NCI-H82 treated with DMSO at 0.1 percent for 48 hours (cell line): ENCODE measurements at regions not wholly inside any gene's neighbourhood (a gene's known extent, or its start where the extent isn't known, plus 50 kb on each side); places are given as distances from the start of the nearest gene placed in this dataset.
A peak's percentile ranks its signal among the peaks of the same experiment; 100 is the strongest.

Source experiments
- DNase-seq: peaks from one replicate; lab custom pipeline; 2025; ENCODE audit not compliant: unreplicated experiment; lab: John Stamatoyannopoulos, UW

- DNase-seq: no peak
These were observed 722.6 kb upstream of the NRSN1 start for GRCh38 chr6:23403460-23403859.

DNA sequence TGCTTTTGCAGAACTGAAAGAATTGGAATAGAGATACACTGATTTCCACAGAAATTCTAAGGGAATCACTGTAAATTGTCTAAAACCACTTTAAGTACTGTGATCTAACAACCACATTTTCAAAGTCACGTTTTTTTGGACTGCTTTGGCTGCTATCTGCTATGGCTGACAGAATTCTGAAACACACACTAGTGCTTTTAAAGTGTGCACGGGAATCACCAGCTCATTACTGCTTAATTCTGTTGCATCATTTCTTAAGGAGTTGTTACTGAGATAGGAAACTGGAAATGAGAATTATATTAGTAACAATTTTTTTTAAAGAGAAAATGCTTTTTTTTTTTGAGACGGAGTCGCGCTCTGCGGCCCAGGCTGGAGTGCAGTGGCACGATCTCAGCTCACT lies 716.5 kb upstream of the NRSN1 start:
- no peak for DNase-seq

DNA sequence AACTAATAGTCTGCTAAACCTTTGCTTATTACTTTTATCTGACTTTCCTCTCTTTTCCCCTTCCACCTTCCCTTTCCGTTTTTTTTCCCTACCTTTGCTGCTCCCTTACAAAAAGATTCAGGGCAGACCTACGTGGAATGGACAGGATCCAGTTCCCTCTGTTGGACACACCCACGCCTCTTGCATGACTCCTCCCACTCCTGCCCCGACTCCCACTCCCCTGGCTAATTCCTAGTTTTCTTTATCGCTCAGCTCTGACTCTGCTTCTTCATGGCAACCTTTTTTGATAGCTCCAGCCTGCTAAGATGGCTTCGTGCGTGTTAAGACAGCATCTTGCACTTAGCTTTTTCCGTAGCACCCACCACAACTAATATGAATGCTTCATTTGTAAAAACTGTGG lies 715.6 kb upstream of the NRSN1 start:
- no peak for DNase-seq

DNA sequence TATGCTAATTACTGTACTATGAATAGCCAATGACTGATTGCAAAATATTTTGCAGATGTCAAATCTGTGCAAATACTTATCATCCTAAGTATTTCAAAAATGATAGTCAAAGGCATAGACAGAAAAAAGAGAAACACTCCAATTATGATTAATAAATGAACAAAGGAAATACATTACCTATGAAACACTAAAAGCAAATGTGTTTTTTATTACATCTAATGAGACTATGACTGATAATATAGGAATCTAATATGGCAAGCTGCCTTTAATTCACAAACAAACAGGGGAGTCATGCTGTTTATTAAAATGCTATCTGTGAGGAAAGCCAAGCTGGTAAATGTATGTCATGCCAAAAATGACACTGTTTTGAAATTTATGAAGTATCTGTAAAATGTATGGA lies 713.2 kb upstream of the NRSN1 start:
- no peak for DNase-seq

DNA sequence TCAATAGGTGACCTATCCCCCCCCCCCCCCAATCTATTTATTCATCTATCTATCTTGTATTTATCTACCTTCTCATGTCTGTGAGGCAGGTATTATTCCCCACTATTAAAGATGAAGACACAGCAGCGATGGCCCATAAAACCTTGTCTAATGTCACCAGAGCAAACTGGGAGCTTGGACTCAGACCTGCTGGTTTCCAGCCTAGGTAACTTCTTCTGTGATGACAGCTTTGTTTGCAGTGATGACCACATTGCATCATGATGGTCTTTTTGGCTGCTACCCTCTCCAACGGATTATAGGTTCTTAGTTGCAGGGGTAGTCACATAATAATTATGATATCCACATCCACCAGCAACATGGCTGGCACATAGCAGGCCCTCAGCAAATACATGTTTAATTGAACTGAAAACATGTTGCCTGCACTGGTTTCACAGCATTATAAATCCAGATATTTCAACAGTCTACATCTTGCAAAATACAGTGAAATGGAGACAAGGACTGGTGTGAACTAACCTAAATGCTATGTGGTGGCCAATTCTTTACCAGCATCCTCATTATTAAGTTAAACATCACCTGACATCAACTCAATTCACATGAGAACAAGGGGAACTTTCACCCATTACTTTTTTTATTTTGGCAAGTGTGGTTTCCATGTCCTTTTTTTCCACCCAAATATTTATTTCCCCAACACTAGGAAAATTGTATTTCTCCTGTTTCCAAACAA lies 712.5 kb upstream of the NRSN1 start:
- DNase-seq: no peak

DNA sequence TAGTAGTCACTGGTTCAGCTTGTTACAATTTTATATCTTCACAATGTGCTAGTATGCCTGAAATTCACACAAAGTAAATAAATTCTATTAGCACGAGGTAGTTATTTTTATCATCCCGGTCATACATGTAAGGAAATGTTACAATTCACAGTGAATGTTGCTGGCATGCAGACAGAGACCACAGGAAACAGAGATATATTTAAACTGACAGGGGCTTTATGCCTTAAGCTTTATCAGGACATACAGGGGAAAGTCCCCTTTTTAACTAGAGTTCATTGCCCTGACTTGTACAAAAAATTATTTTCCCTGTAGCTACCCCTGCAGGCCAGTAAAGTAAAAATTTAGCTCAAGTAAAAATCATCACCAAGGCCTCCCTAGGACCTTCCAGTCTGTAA lies 712.0 kb upstream of the NRSN1 start:
- peak; percentile 6 for DNase-seq

DNA sequence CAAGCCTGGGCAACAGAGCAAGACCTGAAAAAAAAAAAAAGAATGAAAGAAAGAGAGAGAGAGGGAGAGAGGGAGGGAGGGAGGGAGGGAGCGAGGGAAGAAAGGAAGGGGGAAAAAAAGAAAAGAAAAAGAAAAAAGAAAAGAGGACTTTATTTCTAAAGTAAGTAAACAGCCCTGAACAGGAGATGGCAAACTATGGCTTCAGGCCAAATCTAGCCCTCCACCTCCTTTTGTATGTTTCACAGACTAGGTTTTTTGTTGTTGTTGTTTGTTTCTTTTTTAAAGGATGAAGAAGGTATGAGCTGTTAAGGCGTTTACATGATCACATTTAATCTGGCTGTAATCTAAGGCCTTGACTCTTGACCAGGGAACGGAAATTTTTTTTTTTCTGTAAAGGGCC lies 711.1 kb upstream of the NRSN1 start:
- DNase-seq: no peak

DNA sequence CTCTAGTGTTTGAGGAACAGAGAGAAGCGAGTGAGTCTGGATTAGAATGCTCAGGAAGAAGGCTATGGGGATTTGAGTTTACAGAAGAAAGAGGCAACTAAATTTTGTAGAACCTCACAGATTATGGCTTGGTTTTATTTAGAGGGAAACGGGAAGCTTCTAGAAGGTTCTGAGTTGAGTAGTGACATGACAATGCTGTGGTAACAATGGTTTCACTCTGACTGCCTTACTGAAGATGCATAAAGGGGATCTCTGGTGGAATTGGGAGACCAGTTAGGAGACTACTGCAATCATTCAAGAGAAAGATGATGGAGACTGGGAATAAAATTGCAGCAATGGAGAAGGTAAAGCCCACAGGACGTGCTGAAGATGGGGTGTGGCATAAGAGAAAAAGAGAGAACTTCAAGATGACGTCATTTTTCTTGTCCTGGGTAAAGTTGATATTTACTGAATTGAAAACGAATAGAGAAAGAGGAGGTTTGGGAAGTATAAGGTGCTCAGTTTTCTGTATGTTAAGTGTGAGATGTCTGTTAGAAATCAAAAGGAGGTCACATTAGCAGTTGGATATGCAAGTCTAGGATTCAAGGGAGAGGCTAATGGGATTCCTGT lies 710.1 kb upstream of the NRSN1 start:
- no peak for DNase-seq

- no peak for DNase-seq
These were observed 708.9 kb upstream of the NRSN1 start for GRCh38 chr6:23417133-23417532.

GRCh38 chr6:23418095-23418494 lies 707.9 kb upstream of the NRSN1 start:
- DNase-seq: no peak

GRCh38 chr6:23419046-23419445 lies 707.0 kb upstream of the NRSN1 start:
- no peak for DNase-seq

DNA sequence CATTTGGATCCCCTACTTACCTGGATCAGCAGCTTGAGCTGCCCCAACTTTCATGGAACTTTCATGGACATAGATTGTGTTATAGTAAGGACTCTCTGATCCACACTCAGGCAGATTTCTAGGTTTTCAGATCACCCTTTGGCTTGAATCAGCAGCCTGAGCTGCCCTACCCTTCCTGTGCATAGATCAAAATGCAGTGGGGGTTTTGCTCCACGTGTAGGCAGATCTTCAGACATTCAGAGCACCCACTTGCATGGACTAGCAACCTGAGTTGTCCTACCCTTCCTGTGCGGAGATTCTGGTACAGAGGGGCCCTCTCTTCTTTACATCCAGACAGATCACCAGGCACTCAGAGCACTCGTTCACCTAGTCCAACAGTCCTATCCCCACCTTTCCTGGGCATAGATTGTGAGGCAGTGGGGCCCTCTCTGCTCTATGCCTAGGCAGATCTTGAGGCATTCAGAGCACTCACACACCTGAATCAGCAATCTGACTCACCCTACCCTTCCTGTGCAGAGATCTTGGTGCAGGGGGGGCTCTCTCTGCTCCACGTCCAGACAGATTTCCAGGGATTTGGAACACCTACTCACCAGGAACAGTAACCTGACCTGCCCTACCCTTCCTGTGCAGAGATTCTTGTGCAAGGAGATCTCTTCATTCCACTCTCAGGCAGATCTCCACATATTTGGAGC lies 705.2 kb upstream of the NRSN1 start:
- DNase-seq: no peak

DNA sequence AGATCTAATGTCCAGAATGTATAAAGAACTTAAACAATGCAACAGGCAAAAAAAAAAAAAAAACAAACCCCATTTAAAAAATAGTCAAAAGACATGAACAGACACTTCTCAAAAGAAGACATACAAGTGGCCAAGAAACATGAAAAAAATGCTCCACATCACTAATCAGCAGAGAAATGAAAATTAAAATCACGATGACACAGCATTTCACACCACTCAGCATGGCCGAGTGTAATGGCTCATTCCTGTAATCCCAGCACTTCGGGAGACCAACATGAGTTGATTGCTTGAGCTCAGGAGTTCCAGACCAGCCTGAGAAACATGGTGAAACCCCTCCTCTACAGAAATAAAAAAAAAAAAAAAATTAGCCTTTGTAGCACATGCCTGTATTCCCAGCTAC lies 701.4 kb upstream of the NRSN1 start:
- DNase-seq: no peak

DNA sequence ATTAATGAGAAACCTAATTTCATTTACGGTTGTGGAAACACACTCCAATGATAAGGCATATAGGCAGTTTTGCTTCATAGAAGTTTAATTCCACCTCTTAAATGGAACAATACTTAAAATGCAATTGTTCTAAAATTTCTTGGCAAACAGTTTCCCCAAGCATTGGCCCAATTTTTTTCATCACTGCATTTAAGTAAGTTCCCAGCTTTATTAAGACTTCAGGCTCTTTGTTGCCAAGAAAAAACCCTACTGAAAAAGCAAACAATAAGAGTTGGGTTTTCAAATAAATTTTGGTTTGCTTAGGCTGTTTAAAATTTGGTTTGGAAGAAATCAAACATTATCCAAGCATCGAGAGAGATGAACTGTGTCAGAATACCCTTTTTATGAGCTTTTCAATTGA lies 690.9 kb upstream of the NRSN1 start:
- no peak for DNase-seq

- DNase-seq: no peak
These were observed 690.2 kb upstream of the NRSN1 start for GRCh38 chr6:23435798-23436197.

DNA sequence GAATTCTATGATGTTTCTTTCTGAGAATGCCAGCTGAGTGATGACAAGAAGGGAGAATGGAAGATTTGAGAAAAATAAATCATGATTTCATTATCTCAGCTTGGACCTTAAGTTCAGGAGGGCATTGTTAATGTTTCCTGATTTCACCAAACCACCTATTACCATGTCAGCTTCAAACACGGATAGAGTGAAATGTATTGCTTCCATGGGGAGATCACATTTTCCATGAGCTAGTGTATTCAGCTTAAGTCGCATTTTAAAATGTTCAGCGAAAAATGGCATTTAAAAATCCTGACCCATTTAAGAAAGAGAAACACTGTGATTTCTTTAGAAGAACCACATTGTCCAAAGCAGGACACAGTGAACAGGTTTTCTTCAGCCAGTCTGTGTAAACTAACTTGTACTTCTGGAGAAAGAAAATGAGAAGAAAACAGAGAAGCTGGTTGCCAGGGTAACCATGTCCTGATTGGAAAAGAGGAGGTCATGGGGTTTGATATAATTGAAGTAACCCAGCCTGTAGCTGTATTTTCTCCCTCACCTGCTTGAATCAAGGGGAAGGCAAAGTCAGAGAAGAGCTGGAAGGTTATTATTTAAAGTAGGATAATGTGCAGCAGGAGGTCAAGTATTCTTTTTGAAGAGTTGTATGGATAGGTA lies 684.1 kb upstream of the NRSN1 start:
- DNase-seq: no peak

- DNase-seq: peak; percentile 40
These were observed 680.8 kb upstream of the NRSN1 start for GRCh38 chr6:23445157-23445710.

DNA sequence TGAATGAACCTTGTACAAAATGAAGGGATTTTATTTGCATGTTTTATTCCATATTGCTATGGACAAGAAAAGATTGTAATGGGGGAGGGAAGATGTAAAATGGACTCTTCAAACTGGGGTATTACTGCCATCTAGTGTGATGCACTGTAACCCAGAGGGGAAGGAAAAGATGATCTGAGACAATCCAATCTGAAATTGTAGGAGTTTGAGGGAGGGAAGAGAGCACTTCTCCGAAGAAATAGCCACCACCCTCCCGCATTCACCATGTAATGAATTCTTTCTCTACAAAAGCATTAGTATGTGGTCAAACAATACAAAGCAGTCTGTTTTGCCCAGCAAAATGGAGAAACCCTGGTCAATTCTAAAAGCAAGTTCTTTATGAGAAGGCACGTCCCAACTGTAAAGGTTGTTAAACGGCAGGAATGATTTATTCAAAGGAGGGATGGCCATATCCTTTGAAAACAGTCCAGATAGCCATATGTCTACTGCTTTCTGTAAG lies 679.5 kb upstream of the NRSN1 start:
- peak; percentile 71 for DNase-seq

DNA sequence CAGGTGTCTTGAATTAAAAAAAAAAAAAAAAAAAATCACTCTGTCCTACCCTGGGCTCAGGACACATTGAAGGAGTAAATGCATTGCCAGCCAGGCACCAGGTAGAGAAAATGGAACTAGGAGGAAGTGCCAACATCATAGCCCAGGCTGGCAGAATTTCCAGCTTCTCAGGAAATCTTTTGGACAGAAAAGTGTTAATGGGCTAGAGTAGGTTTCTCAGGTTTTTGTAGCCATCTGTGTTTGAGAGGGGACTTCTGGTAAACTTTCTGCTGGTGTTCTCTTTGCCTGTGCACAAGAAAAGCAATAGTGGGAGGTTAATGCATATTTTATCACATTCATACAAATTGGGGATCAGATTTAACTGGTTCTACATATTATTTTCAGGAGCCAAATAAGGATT lies 678.3 kb upstream of the NRSN1 start:
- no peak for DNase-seq

- no peak for DNase-seq
These were observed 677.7 kb upstream of the NRSN1 start for GRCh38 chr6:23448281-23448680.
